ENCODE measurements at regions not wholly inside any gene's neighbourhood (a gene's known extent, or its start where the extent isn't known, plus 50 kb on each side); places are given as distances from the start of the nearest gene placed in this dataset.

- no peak for TF ChIP-seq ZNF112 (tag by site-specific recombination; IDR thresholded peaks at IDR 0.05)
- no peak for TF ChIP-seq CTCF (tag by site-specific recombination; IDR thresholded peaks at IDR 0.05)
- no peak for TF ChIP-seq ZNF223 (tag by site-specific recombination; IDR thresholded peaks at IDR 0.05)
- no peak for TF ChIP-seq ZNF169 (tag by site-specific recombination; IDR thresholded peaks at IDR 0.05)
- TF ChIP-seq, protein P1, sequence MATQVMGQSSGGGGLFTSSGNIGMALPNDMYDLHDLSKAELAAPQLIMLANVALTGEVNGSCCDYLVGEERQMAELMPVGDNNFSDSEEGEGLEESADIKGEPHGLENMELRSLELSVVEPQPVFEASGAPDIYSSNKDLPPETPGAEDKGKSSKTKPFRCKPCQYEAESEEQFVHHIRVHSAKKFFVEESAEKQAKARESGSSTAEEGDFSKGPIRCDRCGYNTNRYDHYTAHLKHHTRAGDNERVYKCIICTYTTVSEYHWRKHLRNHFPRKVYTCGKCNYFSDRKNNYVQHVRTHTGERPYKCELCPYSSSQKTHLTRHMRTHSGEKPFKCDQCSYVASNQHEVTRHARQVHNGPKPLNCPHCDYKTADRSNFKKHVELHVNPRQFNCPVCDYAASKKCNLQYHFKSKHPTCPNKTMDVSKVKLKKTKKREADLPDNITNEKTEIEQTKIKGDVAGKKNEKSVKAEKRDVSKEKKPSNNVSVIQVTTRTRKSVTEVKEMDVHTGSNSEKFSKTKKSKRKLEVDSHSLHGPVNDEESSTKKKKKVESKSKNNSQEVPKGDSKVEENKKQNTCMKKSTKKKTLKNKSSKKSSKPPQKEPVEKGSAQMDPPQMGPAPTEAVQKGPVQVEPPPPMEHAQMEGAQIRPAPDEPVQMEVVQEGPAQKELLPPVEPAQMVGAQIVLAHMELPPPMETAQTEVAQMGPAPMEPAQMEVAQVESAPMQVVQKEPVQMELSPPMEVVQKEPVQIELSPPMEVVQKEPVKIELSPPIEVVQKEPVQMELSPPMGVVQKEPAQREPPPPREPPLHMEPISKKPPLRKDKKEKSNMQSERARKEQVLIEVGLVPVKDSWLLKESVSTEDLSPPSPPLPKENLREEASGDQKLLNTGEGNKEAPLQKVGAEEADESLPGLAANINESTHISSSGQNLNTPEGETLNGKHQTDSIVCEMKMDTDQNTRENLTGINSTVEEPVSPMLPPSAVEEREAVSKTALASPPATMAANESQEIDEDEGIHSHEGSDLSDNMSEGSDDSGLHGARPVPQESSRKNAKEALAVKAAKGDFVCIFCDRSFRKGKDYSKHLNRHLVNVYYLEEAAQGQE (tag by site-specific recombination; IDR thresholded peaks at IDR 0.05): no peak
- TF ChIP-seq TCF7L2 (IDR thresholded peaks at IDR 0.05; ENCODE audit: borderline replicate concordance, low read depth, low read length): no peak
- no peak for TF ChIP-seq ZNF155 (tag by site-specific recombination; IDR thresholded peaks at IDR 0.05)
- no peak for TF ChIP-seq ZNF175 (tag by site-specific recombination; IDR thresholded peaks at IDR 0.05)
Observed at GRCh38 chr11:130615561-130615960, 167.1 kb downstream of the ADAMTS15 start.
